DMS114 treated with DMSO at 0.1 percent for 48 hours (cell line): ENCODE measurements at regions not wholly inside any gene's neighbourhood (a gene's known extent, or its start where the extent isn't known, plus 50 kb on each side); places are given as distances from the start of the nearest gene placed in this dataset.
A peak's percentile ranks its signal among the peaks of the same experiment; 100 is the strongest.
"Not testable (repeated sequence)": the region's sequence is repeated elsewhere in the genome, so short reads cannot be mapped to it uniquely, and the experiment has no call there.

Experiments
- DNase-seq: peaks from one replicate; lab custom pipeline; 2025; ENCODE audit not compliant: unreplicated experiment; lab: John Stamatoyannopoulos, UW

DNA sequence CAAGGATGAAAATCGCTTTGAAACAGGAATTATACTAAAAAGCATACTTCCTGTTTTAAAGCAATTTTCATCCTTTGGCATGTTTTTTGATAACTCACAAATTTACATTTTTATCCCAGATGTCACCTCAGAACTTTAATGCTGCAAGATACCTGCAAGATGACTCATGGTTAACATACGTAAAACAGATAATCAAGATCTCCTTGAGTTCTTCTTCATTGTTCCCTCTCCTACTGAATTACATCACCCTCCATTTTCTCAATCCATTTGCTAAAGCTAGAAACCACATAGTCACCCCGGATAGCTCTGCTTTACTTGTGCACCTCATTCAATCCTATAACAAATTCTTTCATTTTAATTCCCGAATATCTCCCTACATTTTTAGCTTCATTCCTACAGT lies 1114.2 kb downstream of the PLA2G4A start:
- DNase-seq: no peak

GRCh38 chr1:187943606-187944403 lies 1115.1 kb downstream of the PLA2G4A start:
- DNase-seq: no peak

GRCh38 chr1:187946661-187947060 lies 1117.9 kb downstream of the PLA2G4A start:
- not testable (repeated sequence) for DNase-seq

DNA sequence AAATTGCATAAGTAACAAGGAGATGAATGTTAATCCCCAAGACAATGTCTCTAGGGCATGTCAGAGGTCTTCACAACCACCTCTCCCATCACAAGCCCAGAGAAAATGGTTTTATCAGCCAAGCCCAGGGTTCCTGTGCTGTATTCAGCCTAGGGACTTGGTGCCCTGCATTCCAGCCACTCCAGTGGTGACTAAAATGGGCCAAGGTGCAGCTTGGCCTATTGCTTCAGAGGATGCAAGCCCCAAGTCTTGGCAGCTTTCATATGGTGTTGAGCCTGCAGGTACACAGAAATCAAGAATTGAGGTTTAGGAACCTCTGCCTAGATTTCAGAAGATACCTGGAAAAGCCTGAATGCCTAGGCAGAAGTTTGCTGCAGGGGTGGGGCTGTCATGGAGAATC lies 1118.6 kb downstream of the PLA2G4A start:
- DNase-seq: no peak

GRCh38 chr1:187948170-187948794 lies 1119.5 kb downstream of the PLA2G4A start:
- no peak for DNase-seq

DNA sequence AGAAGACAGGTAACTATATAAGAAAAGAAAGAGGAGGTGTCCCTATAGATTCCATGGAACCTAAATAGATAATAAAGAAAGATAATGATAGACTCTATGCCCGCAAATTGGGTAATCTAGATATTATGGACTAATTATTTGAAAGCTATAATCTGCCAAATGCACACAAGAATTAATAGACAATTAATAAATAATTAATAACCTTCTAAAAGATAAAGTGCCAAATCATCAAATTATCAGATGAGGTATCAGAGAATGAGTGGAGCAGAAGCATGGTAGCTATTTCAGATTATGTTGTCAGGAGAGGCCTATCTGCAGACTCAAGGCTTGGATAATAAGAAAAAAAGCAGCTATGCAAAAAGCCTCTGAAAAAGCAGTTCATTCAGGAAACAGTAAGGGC lies 1120.8 kb downstream of the PLA2G4A start:
- no peak for DNase-seq

GRCh38 chr1:187951817-187952216 lies 1123.1 kb downstream of the PLA2G4A start:
- no peak for DNase-seq

DNA sequence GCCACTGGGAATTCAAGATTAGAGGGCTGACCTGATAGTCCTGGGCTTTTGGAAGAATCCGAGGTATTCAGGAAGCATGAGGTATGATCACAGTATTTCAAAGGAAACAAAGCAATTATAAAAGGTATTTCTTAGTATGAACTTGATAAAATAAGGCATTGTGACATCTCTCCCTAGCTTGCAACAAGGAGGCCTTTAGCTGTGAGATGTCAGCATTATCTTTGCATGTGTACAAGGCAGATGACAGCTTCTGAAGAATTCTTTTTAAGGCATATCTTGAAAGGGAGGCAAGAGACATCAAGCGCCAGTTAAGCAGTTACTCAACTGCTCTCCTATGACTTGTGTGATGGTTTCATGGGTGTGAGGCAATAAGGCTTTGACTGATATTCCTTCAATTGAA lies 1123.7 kb downstream of the PLA2G4A start:
- no peak for DNase-seq

DNA sequence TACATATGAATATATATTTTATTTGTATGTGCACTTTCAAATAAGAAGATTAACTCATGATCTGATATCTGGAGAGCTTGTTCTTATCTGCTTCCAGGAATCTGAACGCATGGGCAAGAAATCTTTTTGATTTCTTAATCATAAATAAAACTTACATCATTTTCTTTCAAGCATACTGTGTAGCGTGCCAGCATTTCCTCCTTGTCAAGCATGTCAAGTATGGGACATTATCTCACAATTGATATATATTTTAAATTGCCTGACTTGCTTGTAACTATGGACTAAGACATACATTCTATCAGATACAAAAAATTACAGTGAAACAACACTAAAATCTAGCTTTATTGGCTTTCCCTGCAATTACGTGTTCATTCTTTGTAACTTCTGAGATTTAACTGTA lies 1128.2 kb downstream of the PLA2G4A start:
- no peak for DNase-seq

- no peak for DNase-seq
Measured at GRCh38 chr1:187958207-187958606, 1129.5 kb downstream of the PLA2G4A start.

DNA sequence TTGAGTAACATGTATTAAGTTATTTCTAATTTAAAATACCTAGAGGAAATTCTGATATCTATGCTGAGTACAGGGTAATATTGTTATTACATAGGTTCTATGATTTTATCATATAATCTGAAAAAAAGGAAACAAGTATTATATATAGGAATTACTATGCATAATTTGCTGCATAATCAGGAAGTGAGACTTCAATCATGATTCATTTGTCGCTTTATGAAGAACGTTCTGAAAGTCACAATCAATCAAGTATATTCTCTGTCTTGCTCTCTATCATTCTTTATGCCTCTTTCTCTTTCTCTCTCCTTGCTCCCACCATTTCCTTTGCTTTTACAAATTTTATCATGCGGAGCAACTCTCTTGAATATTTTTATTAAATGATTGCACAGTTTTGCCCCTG lies 1130.3 kb downstream of the PLA2G4A start:
- DNase-seq: no peak

GRCh38 chr1:187960125-187960638 lies 1131.4 kb downstream of the PLA2G4A start:
- DNase-seq: no peak

- no peak for DNase-seq
Measured at GRCh38 chr1:187961895-187962294, 1133.1 kb downstream of the PLA2G4A start.

DNA sequence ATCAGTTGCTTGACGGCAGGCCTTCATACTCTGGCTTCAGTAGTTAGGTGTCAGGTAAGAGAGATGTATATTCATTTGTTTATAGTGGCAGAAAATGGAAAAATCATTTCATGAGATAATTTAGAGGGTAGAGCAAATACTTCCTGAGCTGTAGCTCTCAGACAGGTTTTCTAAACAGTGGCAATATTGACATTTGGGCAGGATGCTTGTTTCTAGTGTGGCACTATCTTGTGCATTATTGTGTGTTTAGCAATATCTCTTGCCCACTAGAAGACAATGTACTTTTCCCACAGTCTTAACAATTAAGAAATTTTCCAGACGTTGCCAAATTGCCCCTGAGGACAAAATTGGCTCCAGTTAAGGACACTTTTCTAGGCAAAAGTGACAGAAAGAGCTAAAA lies 1143.1 kb downstream of the PLA2G4A start:
- no peak for DNase-seq

DNA sequence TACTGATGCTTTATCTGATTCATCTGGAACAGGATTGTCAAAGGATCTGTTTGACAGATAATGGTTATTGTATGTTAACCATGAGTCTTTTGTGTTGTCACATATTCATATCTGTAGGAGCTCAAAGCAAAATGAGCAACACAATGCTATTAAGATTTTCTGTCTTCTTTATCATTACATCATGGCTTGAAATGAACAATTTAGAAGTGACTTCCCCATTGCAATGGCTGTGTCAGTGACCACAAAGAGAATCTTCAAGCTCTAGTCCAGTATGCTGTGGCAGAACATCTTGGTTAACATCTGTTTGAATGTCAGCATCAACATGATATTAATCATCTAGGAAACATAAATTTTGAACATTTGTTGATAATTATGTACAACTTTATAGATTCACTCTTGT lies 1148.5 kb downstream of the PLA2G4A start:
- no peak for DNase-seq

- no peak for DNase-seq
Measured at GRCh38 chr1:187985145-187985896, 1156.6 kb downstream of the PLA2G4A start.

DNA sequence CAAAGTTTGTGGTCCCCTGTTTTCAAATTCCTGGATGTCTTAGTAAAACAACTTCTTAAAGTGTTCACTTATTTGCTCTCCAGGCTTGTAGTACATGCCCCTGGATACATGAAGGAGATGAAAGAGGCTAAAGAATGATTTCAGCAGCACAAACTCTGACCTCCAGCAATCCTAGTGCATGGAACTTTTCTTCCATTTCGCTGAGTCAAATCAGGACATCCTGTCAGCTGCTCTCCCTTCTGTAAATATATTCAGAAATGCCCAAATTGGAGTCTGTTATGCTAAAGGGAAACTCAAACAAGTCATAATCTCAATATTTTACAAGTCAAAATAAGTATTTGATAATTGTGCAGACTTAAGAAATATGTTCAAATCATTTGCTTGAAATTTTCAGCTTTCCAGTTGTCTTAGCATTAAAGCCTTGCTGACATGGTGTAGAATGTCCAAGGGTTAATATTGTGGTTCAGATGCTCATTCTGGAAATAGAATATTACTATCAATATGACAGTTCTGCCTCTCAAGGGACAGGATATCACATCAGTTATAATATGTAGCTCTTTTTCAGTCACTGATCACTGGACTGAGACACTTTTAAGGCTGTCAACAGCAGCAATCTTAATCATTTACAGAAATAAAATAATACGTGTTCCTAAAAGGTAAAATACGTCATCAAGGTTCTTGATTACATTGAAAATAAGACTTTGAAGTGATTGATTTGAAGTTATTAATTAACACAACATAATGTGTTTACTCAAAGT lies 1157.3 kb downstream of the PLA2G4A start:
- DNase-seq: no peak

DNA sequence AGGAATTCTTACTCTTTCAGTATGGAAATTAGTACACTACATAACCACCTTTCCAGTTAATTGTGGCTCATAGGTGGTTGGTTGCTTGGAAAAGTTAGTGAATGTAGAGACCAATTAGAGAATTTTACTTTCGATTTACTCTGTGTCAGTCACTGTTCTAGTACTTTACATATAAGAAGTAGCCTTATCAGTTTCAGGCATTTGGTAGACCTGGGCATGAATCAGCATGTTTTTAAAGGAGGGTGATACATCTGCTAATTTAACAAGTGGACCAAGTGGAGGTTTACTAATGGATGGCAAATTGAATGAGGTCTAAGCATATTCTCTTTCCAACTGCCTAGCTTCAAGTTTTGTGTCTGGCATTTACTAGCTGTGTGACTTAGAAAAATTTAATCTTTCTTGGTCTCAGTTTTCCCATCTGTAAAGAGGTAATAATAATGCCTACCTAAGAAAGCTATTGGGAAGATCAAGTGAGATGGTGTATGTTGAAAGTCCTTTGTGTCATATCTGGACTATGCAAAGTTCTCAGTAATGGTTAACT lies 1158.6 kb downstream of the PLA2G4A start:
- no peak for DNase-seq

DNA sequence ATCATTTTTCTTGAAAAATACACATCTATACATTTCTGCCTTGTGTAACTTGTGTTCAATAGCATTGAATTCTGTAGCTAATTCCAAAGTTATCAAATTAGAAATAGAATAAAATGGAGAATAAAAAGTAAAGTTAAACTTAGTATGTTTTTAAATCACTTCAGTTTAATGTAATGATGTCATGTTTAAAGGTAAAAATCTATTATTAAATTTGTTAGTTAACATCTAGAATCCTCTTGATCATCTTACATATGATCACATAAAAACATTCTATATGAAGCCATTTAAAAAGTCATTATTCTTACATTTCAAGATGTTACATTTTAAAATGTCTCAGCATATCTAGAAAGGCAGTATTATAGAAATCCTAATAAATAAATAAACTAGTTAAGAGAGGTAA lies 1163.2 kb downstream of the PLA2G4A start:
- DNase-seq: no peak

DNA sequence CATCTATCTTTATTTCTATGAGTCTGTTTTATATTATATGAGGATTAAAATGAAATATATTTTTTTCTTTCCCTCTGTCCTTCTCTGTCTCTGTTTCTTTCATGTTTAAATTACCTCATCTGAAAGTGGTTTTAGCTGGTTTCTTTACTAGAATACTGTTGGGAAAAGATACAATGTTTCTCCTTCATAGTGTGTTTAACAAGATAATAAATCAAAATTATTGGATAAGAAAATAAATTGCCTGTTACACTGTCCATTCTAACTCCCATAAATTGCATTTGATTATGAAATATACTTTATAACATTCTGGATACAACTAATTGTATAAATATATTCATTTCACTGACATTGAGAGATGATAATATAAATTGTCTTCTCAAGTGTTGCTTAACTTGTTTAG lies 1168.0 kb downstream of the PLA2G4A start:
- DNase-seq: no peak

GRCh38 chr1:187999973-188000372 lies 1171.2 kb downstream of the PLA2G4A start:
- peak; percentile 8 for DNase-seq
